H1 (cell line): ENCODE measurements at regions not wholly inside any gene's neighbourhood (a gene's known extent, or its start where the extent isn't known, plus 50 kb on each side); places are given as distances from the start of the nearest gene placed in this dataset.

Source experiments
- CTCF ChIA-PET: fragments of 300-600 bp; sonication (Branson Sonifier 250); formaldehyde crosslinking; loops from one replicate; lab custom pipeline; 2021; ENCODE audit not compliant: partially characterized antibody; lab: Charles Lee
- POLR2A ChIA-PET: fragments of 300-600 bp; sonication (Branson Sonifier 250); formaldehyde crosslinking; loops from one replicate; lab custom pipeline; 2021; ENCODE audit warnings: inconsistent platforms; ENCODE audit not compliant: partially characterized antibody; lab: Charles Lee
- DNase-seq, 2 experiments: peaks; one replicate each; pipeline versions ENCODE4 v3.0.0 to v3.0.0-alpha.2; 2010 to 2022; ENCODE audit warnings: low spot score in 2 of 2, low read depth in 1 of 2, mixed read lengths in 1 of 2
- FAIRE-seq: peaks from 2 replicates; lab custom pipeline; 2011; peaks lifted over from hg19 to GRCh38; lab: Jason Lieb, UNC
- H2AFZ ChIP-seq: 2 replicates; pipeline ENCODE4 v1.8.1; 2012; ENCODE audit warnings: low read length, inconsistent platforms
- H2AK5ac ChIP-seq: 2 replicates; pipeline ENCODE4 v1.6.1; 2013; ENCODE audit warnings: low read depth, low read length
- H2BK120ac ChIP-seq: replicated peaks from 2 replicates; pipeline ENCODE3; 2013; ENCODE audit warnings: low read depth, low read length, inconsistent platforms
- H2BK12ac ChIP-seq: 2 replicates; pipeline ENCODE4 v1.6.1; 2013; ENCODE audit warnings: low read depth, low read length
- H2BK15ac ChIP-seq: 2 replicates; pipeline ENCODE4 v1.6.1; 2013; ENCODE audit warnings: low read length
- H2BK20ac ChIP-seq: 2 replicates; pipeline ENCODE4 v1.6.1; 2013; ENCODE audit warnings: low read length
- H2BK5ac ChIP-seq: 2 replicates; pipeline ENCODE4 v1.6.1; 2013; ENCODE audit warnings: low read depth, low read length
- H3K14ac ChIP-seq: 2 replicates; pipeline ENCODE4 v1.6.1; 2013; ENCODE audit warnings: inconsistent platforms; ENCODE audit not compliant: insufficient read length
- H3K18ac ChIP-seq: 2 replicates; pipeline ENCODE4 v1.6.1; 2013; ENCODE audit warnings: low read length; ENCODE audit errors: extremely low read depth
- H3K23ac ChIP-seq: 2 replicates; pipeline ENCODE4 v1.6.1; 2013; ENCODE audit warnings: inconsistent platforms; ENCODE audit not compliant: insufficient read length
- H3K23me2 ChIP-seq: 2 replicates; pipeline ENCODE4 v1.6.1; 2013; ENCODE audit warnings: low read depth, low read length
- H3K27ac ChIP-seq: 2 replicates; pipeline ENCODE4 v1.6.1; 2011; ENCODE audit warnings: low read depth, low read length, inconsistent platforms
- H3K27me3 ChIP-seq, 4 experiments: replicated peaks in 1 of 4; 1 replicate in 1 of 4; 2 replicates in 3 of 4; pipeline versions ENCODE4 v1.6.1 to v1.8.1; 2011 to 2013; ENCODE audit warnings: low read length in 3 of 4, mild to moderate bottlenecking in 3 of 4, inconsistent platforms in 2 of 4, mixed read lengths in 2 of 4, moderate library complexity in 1 of 4; ENCODE audit not compliant: control insufficient read depth in 3 of 4, insufficient read depth in 3 of 4; ENCODE audit errors: extremely low read depth in 1 of 4
- H3K36me3 ChIP-seq, 4 experiments: 2 replicates each; pipeline versions ENCODE4 v1.6.1 to v1.8.1; 2011 to 2013; ENCODE audit warnings: mild to moderate bottlenecking in 4 of 4, low read length in 3 of 4, moderate library complexity in 2 of 4, control low read depth in 1 of 4, inconsistent platforms in 1 of 4; ENCODE audit not compliant: insufficient read depth in 4 of 4, control insufficient read depth in 2 of 4
- H3K4ac ChIP-seq: replicated peaks from 2 replicates; pipeline ENCODE3; 2013; ENCODE audit warnings: low read length, low read depth, mixed read lengths, inconsistent platforms; ENCODE audit not compliant: insufficient read length
- H3K4me1 ChIP-seq, 4 experiments: replicated peaks in 1 of 4; 1 replicate in 1 of 4; 2 replicates in 3 of 4; pipeline versions ENCODE4 v1.6.1 to v1.8.1; 2011 to 2013; ENCODE audit warnings: low read length in 3 of 4, inconsistent platforms in 2 of 4, mixed read lengths in 1 of 4; ENCODE audit not compliant: insufficient read depth in 4 of 4, control insufficient read depth in 3 of 4
- H3K4me2 ChIP-seq, 2 experiments: 2 replicates each; pipeline versions ENCODE4 v1.6.1 to v1.8.1; 2011 to 2013; ENCODE audit warnings: low read depth in 2 of 2, low read length in 2 of 2, control low read depth in 1 of 2, inconsistent platforms in 1 of 2, mild to moderate bottlenecking in 1 of 2; ENCODE audit not compliant: insufficient read depth in 1 of 2
- H3K4me3 ChIP-seq, 4 experiments: fragments of 200-600, 300-600 bp in 1 of 4; sonication (generic), shearing (Covaris generic), sonication (Bioruptor Twin) in 1 of 4; 2 replicates each; pipeline versions ENCODE4 v1.5.1 to v1.8.1; 2011 to 2016; ENCODE audit warnings: low read length in 4 of 4, low read depth in 3 of 4, control low read depth in 2 of 4, inconsistent platforms in 2 of 4, mild to moderate bottlenecking in 2 of 4, mixed read lengths in 1 of 4, moderate library complexity in 1 of 4; ENCODE audit not compliant: insufficient read depth in 2 of 4; ENCODE audit errors: extremely low read depth in 1 of 4
- H3K56ac ChIP-seq: replicated peaks from 2 replicates; pipeline ENCODE3; 2013; ENCODE audit warnings: low read depth, mild to moderate bottlenecking, mixed read lengths, low read length, inconsistent platforms; ENCODE audit not compliant: insufficient read length
- H3K79me1 ChIP-seq: 2 replicates; pipeline ENCODE4 v1.6.1; 2013; ENCODE audit warnings: low read depth, low read length, control low read depth
- H3K79me2 ChIP-seq, 2 experiments: 2 replicates each; pipeline versions ENCODE4 v1.6.1 to v1.8.1; 2012 to 2013; ENCODE audit warnings: low read length in 2 of 2, mild to moderate bottlenecking in 2 of 2, inconsistent platforms in 1 of 2; ENCODE audit not compliant: insufficient read depth in 2 of 2, control insufficient read depth in 1 of 2
- H3K9ac ChIP-seq, 4 experiments: replicated peaks in 1 of 4; 1 replicate in 1 of 4; 2 replicates in 3 of 4; pipeline versions ENCODE4 v1.6.1 to v1.8.1; 2011 to 2013; ENCODE audit warnings: low read depth in 3 of 4, low read length in 3 of 4, control low read depth in 2 of 4, mild to moderate bottlenecking in 2 of 4, moderate library complexity in 2 of 4, inconsistent platforms in 1 of 4; ENCODE audit errors: extremely low read depth in 1 of 4
- H3K9me3 ChIP-seq, 2 experiments: 2 replicates each; pipeline versions ENCODE4 v1.6.1 to v1.8.1; 2012 to 2013; ENCODE audit warnings: mild to moderate bottlenecking in 2 of 2, moderate library complexity in 2 of 2, control low read depth in 1 of 2, inconsistent platforms in 1 of 2, low read depth in 1 of 2, low read length in 1 of 2, mixed read lengths in 1 of 2; ENCODE audit not compliant: insufficient read depth in 2 of 2
- H4K20me1 ChIP-seq, 2 experiments: replicated peaks in 1 of 2; 2 replicates each; pipeline versions ENCODE3 to v1.8.1; 2011 to 2013; ENCODE audit warnings: inconsistent platforms in 2 of 2, low read length in 2 of 2, mild to moderate bottlenecking in 1 of 2; ENCODE audit not compliant: insufficient read depth in 2 of 2, control insufficient read depth in 1 of 2
- H4K5ac ChIP-seq: 2 replicates; pipeline ENCODE4 v1.6.1; 2013; ENCODE audit warnings: low read length, low read depth, mixed read lengths, inconsistent platforms; ENCODE audit not compliant: insufficient read length
- H4K8ac ChIP-seq: 2 replicates; pipeline ENCODE4 v1.8.0; 2013; ENCODE audit warnings: mild to moderate bottlenecking, moderate library complexity, low read length, inconsistent platforms; ENCODE audit not compliant: insufficient read depth; ENCODE audit errors: extremely low read depth
- H4K91ac ChIP-seq: replicated peaks from 2 replicates; pipeline ENCODE3; 2013; ENCODE audit warnings: low read length, mixed read lengths, inconsistent platforms; ENCODE audit not compliant: insufficient read length
- EGR1 ChIP-seq: IDR thresholded peaks from 2 replicates; pipeline ENCODE4 v1.6.1; 2011; ENCODE audit warnings: low read depth, low read length, borderline replicate concordance
- FOSL1 ChIP-seq: IDR thresholded peaks from 2 replicates; pipeline ENCODE4 v1.6.1; 2011; ENCODE audit warnings: mild to moderate bottlenecking, low read depth, low read length, moderate library complexity; ENCODE audit not compliant: insufficient read depth
- GABPA ChIP-seq: IDR thresholded peaks from 2 replicates; pipeline ENCODE4 v1.6.1; 2011; ENCODE audit warnings: mild to moderate bottlenecking, low read length, moderate library complexity, borderline replicate concordance; ENCODE audit not compliant: insufficient read depth
- NRF1 ChIP-seq: IDR thresholded peaks from 2 replicates; pipeline ENCODE4 v1.6.1; 2011; ENCODE audit warnings: mild to moderate bottlenecking, low read depth, low read length, improper control_type of control experiment
- POLR2AphosphoS5 ChIP-seq: IDR thresholded peaks from 2 replicates; pipeline ENCODE4 v1.6.1; 2011; ENCODE audit warnings: low read depth, low read length
- RFX5 ChIP-seq: IDR thresholded peaks from 2 replicates; pipeline ENCODE4 v1.6.1; 2011; ENCODE audit warnings: low read depth, low read length, improper control_type of control experiment, borderline replicate concordance
- SP1 ChIP-seq: IDR thresholded peaks from 2 replicates; pipeline ENCODE4 v1.6.1; 2011; ENCODE audit warnings: low read depth, low read length
- USF2 ChIP-seq: IDR thresholded peaks from 2 replicates; pipeline ENCODE4 v1.6.1; 2011; ENCODE audit warnings: low read length, improper control_type of control experiment
- YY1 ChIP-seq: IDR thresholded peaks from 2 replicates; pipeline ENCODE4 v1.6.1; 2011; ENCODE audit warnings: low read depth, mild to moderate bottlenecking, low read length
- WGBS, 2 experiments: shearing (Covaris generic) in 1 of 2; methylation state at CpG; one replicate each; pipeline versions ENCODE4 v1.1.6 to v1.1.7; 2013 to 2015; ENCODE audit warnings: low lambda C conversion rate in 2 of 2, mixed read lengths in 2 of 2, inconsistent platforms in 1 of 2, low coverage in 1 of 2, missing lambda C conversion rate in 1 of 2; ENCODE audit not compliant: insufficient replicate concordance in 2 of 2, insufficient coverage in 1 of 2, insufficient read length in 1 of 2; ENCODE audit errors: extremely low coverage in 1 of 2, missing lambda C conversion rate in 1 of 2; 5-methylcytosine and 5-hydroxymethylcytosine counted together

DNA sequence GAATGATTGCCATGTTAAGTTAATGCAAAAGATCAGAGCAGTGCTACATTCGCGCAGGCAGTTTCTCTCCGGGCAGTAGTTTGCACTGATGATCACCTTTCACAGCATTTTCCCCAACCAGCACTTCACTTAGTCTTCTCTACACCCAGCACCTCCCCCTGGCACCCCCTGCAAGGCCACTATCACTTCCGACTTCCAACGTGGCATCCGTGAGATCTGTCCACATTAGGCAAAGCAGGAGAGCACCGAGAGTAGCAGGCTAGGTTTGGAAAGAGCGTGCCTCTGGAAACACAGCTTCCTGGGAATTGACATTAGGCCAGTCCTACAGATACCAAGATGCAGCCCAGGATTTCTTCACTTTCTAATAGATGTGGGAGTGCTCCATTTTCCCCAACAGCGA is 180.2 kb upstream of the CDIN1 start:
- no peak overlapping the region for H2BK120ac ChIP-seq
- ChIA-PET POLR2A (no interaction called here), CTCF (no interaction called here)
- no peak for TF ChIP-seq NRF1
- TF ChIP-seq YY1, result no peak
- no peak for TF ChIP-seq POLR2AphosphoS5
- TF ChIP-seq GABPA, result no peak
- no peak for TF ChIP-seq SP1
- no peak for TF ChIP-seq RFX5
- no peak for TF ChIP-seq USF2
- no peak for TF ChIP-seq EGR1
- TF ChIP-seq FOSL1, result no peak
- no peak overlapping the region for H3K4ac ChIP-seq
- H3K9me3 ChIP-seq, result no peaks in the 10 kb centered on the region
- no peak for DNase-seq
- H3K23ac ChIP-seq, result no peak overlapping the region
- peak overlapping the region; percentile 17; the same call in 1 of the 2 replicates for H2AFZ ChIP-seq
- FAIRE-seq, result peak; percentile 68
- H3K56ac ChIP-seq, result no peak overlapping the region
- no peak overlapping the region; the same call in 1 of the 2 replicates for H4K8ac ChIP-seq
- WGBS, 2 experiments, result 89% methylated on average over 9 of the region's 9 CpGs; no CpG with 5 or more reads in 1 of the 2 experiments
- no peak overlapping the region for H3K27ac ChIP-seq
- no peak overlapping the region for H2BK5ac ChIP-seq
- no peaks in the 10 kb centered on the region for H3K27me3 ChIP-seq
- no peak overlapping the region for H2BK12ac ChIP-seq
- H3K23me2 ChIP-seq, result no peaks in the 10 kb centered on the region
- H3K36me3 ChIP-seq, result no peaks in the 10 kb centered on the region
- no peaks in the 10 kb centered on the region for H3K79me1 ChIP-seq
- H2BK15ac ChIP-seq, result no peak overlapping the region
- no peak overlapping the region for H3K18ac ChIP-seq
- H4K20me1 ChIP-seq, result no peaks in the 10 kb centered on the region
- H3K4me3 ChIP-seq, result no peak overlapping the region
- H3K79me2 ChIP-seq, result no peaks in the 10 kb centered on the region
- no peak overlapping the region for H4K5ac ChIP-seq
- no peak overlapping the region for H4K91ac ChIP-seq
- no peak overlapping the region for H3K14ac ChIP-seq
- no peak overlapping the region for H3K4me2 ChIP-seq
- H3K4me1 ChIP-seq, result peaks cover 0 to 4% (median 0%) of the 10 kb centered on the region in 4 experiments; a peak in 1 of 7 replicates
- no peak overlapping the region for H2AK5ac ChIP-seq
- H3K9ac ChIP-seq, result no peak overlapping the region
- no peak overlapping the region for H2BK20ac ChIP-seq
